ENCODE measurements at regions not wholly inside any gene's neighbourhood (a gene's known extent, or its start where the extent isn't known, plus 50 kb on each side); places are given as distances from the start of the nearest gene placed in this dataset.

DNA sequence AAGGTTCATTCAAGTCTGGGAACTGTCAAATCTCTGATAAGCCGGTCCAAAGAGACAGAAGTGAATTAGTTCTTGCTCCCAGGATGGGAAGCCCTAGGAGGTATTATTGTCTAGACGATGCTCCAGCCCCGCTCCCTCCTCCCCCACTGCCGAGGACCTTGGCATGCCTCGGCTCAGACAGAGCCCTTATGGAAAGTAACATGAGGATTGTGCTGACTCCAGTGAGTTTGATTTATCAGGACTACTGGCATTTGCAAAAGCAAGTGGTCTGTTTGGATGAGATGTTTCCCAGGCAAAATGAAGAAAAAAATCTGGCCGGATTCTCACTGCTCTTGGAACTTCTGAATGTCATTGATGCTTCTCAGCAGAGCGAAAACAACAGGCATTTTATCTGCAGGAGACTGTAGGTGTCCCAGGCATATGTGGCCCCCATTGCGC, 341.0 kb downstream of the ETS1 start:
- intact Hi-C loops (cut with DNase I; ENCODE audit: low total_unique reads): no loop called here
- Histone ChIP-seq H3K4me3 (no peak overlapping the region), H3K9me3 (no peaks in the 10 kb centered on the region), H3K27me3 (no peaks in the 10 kb centered on the region), H3K4me1 (peaks cover 0 to 7% of the 10 kb centered on the region in 2 donors), H3K36me3 (no peaks in the 10 kb centered on the region), H3K27ac (peak overlapping the region in 1 of 2 donors; percentile 38)
- peak; percentile 20 to 62 for DNase-seq
- TF ChIP-seq POLR2A (IDR thresholded peaks at IDR 0.05): no peak

DNA sequence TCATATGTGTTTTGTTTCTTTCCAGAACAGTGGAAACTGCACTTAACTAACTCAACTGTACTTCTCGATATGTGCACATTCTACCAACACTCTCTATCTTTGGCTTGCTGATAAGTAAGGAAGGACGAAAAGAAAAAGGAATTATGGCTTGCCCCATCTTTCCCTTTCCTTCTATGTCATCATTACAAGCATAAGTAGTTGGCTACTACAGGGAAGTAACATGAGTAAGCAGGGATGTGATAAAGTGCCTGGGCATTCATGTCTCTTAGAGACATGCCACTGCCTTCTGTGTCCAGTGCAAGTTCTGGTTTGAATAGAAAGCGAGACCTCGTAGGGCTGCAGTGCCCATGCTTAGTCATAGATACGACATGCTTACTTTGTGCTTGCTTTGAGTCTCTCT, 342.5 kb downstream of the ETS1 start:
- Histone ChIP-seq H3K4me1 (peaks cover 0 to 7% of the 10 kb centered on the region in 2 donors), H3K27ac (no peak overlapping the region), H3K36me3 (no peaks in the 10 kb centered on the region), H3K9me3 (no peaks in the 10 kb centered on the region), H3K4me3 (no peak overlapping the region), H3K27me3 (no peaks in the 10 kb centered on the region)
- intact Hi-C loops (cut with DNase I; ENCODE audit: low total_unique reads): no loop called here
- DNase-seq: no peak
- no peak for TF ChIP-seq POLR2A (IDR thresholded peaks at IDR 0.05)
- TF ChIP-seq, protein P1, sequence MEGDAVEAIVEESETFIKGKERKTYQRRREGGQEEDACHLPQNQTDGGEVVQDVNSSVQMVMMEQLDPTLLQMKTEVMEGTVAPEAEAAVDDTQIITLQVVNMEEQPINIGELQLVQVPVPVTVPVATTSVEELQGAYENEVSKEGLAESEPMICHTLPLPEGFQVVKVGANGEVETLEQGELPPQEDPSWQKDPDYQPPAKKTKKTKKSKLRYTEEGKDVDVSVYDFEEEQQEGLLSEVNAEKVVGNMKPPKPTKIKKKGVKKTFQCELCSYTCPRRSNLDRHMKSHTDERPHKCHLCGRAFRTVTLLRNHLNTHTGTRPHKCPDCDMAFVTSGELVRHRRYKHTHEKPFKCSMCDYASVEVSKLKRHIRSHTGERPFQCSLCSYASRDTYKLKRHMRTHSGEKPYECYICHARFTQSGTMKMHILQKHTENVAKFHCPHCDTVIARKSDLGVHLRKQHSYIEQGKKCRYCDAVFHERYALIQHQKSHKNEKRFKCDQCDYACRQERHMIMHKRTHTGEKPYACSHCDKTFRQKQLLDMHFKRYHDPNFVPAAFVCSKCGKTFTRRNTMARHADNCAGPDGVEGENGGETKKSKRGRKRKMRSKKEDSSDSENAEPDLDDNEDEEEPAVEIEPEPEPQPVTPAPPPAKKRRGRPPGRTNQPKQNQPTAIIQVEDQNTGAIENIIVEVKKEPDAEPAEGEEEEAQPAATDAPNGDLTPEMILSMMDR (IDR thresholded peaks at IDR 0.05): no peak

DNA sequence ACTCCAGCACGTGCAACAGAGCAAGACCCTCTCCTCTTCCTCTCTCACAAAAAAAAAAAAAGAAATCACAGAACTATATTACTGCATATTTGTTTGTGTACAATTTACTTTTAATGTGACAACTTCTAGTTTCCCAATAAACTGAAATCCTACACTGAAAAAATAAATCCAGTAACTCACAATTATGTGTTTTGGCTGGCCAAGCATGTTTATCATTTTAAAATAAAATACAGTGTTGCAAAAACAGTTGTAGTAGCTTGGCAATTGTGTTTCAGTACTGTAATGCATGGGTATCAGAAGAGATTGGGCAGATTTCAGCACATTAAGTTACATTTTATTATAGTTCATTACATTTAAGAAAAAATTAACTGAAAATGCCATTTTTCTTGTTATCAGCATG, 344.9 kb downstream of the ETS1 start:
- TF ChIP-seq POLR2A (IDR thresholded peaks at IDR 0.05): no peak
- Histone ChIP-seq H3K9me3 (no peaks in the 10 kb centered on the region), H3K4me3 (no peak overlapping the region), H3K4me1 (peaks cover 0 to 7% of the 10 kb centered on the region in 2 donors), H3K36me3 (no peaks in the 10 kb centered on the region), H3K27ac (no peak overlapping the region), H3K27me3 (no peaks in the 10 kb centered on the region)
- no peak for DNase-seq
- intact Hi-C loops (cut with DNase I; ENCODE audit: low total_unique reads): no loop called here

DNA sequence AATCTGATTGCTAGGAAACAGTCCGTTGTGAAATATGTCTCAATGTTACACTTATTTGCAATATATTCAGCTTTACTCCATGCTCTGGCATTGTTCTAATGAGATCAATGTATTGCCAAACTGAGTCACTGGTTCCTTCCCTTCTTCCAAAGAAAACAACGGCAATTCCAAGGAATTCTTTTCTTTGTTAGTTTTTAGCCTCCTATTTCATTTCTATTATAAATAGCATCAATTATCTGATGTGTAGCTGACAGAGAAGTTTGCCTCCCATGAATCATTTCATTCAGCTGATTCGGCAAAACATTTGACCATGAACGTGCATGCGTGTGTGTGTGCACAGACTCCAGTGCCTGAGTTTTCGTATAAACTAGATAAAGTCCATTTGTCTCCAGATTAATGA, 346.8 kb downstream of the ETS1 start:
- Histone ChIP-seq H3K27ac (no peak overlapping the region), H3K27me3 (no peaks in the 10 kb centered on the region), H3K4me3 (no peak overlapping the region), H3K9me3 (no peaks in the 10 kb centered on the region), H3K4me1 (peaks cover 0 to under 1% of the 10 kb centered on the region in 2 donors), H3K36me3 (no peaks in the 10 kb centered on the region)
- intact Hi-C loops (cut with DNase I; ENCODE audit: low total_unique reads): no loop called here
- no peak for TF ChIP-seq POLR2A (IDR thresholded peaks at IDR 0.05)
- TF ChIP-seq, protein P1 (IDR thresholded peaks at IDR 0.05): no peak
- no peak for DNase-seq

DNA sequence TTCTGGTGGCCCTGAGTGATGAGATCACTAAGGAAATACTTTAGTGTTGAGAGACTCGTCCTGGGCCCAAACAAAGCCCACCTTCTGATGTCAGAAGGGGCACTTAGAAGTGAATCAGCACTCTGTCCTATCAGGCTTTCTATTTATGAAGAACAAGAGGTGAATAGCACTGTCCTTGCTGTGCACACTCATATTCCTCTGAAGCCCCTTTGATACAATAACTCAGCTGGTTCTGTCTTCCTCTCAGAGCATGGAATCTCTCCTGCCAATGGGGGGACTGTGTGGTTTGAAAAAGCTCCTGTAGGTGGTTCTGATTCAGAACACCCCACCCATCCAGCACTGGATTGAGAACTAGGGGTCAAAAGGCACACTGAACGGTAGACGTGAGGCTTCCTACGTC, 348.1 kb downstream of the ETS1 start:
- no peak overlapping the region for H3K4me3 ChIP-seq
- DNase-seq: no peak

DNA sequence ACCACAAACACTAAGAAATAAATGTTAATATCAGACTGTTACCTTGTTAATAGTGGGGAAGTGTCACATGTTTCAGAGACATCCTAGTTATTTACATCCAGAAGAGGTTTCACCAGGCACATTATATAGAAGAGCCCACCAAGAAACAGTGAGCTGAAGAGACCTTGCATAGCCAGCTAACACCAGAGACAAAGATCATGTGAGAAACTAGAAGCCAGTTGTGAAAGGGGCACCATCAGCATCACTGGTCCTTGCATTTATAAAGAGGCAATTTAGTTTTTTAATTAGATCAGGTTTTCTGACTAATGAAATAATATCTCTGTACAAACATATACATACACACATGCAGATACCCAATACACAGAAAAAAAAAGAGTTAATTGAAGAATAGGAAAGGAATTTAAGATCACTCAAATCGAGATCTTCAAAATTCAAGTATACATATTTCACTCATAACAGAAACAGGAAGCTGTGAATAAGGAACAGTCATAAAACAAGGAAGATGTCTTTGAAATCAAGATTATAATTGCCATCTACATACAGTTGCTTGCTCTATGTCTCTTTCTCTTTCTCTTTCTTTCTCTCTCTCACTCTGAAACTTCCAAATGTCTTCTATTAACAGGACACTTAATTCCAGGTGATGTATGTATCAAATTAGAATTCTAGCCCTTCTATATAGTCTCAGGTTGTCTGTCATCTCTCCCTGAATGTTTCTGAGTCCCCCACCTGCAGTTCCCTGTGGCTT, 348.7 kb downstream of the ETS1 start:
- H3K36me3 ChIP-seq: no peaks in the 10 kb centered on the region
- intact Hi-C loops (cut with DNase I; ENCODE audit: low total_unique reads): no loop called here
- peaks cover 0 to 7% of the 10 kb centered on the region in 2 donors for H3K4me1 ChIP-seq
- no peaks in the 10 kb centered on the region for H3K9me3 ChIP-seq
- TF ChIP-seq, protein P1 (IDR thresholded peaks at IDR 0.05): no peak
- no peak for TF ChIP-seq POLR2A (IDR thresholded peaks at IDR 0.05)
- no peak overlapping the region for H3K4me3 ChIP-seq
- DNase-seq: no peak
- no peaks in the 10 kb centered on the region for H3K27me3 ChIP-seq
- no peak overlapping the region for H3K27ac ChIP-seq

More for the DNA sequence above, 348.1 kb downstream of the ETS1 start:
- Histone ChIP-seq H3K36me3 (no peaks in the 10 kb centered on the region), H3K9me3 (no peaks in the 10 kb centered on the region), H3K27me3 (no peaks in the 10 kb centered on the region), H3K4me1 (peaks cover 0 to 7% of the 10 kb centered on the region in 2 donors), H3K27ac (no peak overlapping the region)
- intact Hi-C loops (cut with DNase I; ENCODE audit: low total_unique reads): no loop called here
- TF ChIP-seq POLR2A (IDR thresholded peaks at IDR 0.05): no peak
- TF ChIP-seq, protein P1 (IDR thresholded peaks at IDR 0.05): no peak

All from uterus (tissue), 3 donors.